Fibroblast of the aortic adventitia (primary cell): ENCODE measurements at regions not wholly inside any gene's neighbourhood (a gene's known extent, or its start where the extent isn't known, plus 50 kb on each side); places are given as distances from the start of the nearest gene placed in this dataset.
"Not testable (repeated sequence)": the region's sequence is repeated elsewhere in the genome, so short reads cannot be mapped to it uniquely, and the experiment has no call there.

Experiments
- DNase-seq: peaks from one replicate; pipeline ENCODE4 v3.0.0-alpha.2; 2010; ENCODE audit warnings: low read depth
- H3K4me3 ChIP-seq: 2 replicates; pipeline ENCODE4 v1.5.1; 2011; ENCODE audit warnings: low read depth, mild to moderate bottlenecking, control low read depth, low read length, moderate library complexity
- TF ChIP-seq, protein P1 (sequence below): IDR thresholded peaks from 2 replicates; pipeline ENCODE4 v1.5.1; 2011; ENCODE audit warnings: mild to moderate bottlenecking, low read length, control low read depth, inconsistent platforms; ENCODE audit not compliant: insufficient read depth

- no peak for DNase-seq
- TF ChIP-seq, protein P1, sequence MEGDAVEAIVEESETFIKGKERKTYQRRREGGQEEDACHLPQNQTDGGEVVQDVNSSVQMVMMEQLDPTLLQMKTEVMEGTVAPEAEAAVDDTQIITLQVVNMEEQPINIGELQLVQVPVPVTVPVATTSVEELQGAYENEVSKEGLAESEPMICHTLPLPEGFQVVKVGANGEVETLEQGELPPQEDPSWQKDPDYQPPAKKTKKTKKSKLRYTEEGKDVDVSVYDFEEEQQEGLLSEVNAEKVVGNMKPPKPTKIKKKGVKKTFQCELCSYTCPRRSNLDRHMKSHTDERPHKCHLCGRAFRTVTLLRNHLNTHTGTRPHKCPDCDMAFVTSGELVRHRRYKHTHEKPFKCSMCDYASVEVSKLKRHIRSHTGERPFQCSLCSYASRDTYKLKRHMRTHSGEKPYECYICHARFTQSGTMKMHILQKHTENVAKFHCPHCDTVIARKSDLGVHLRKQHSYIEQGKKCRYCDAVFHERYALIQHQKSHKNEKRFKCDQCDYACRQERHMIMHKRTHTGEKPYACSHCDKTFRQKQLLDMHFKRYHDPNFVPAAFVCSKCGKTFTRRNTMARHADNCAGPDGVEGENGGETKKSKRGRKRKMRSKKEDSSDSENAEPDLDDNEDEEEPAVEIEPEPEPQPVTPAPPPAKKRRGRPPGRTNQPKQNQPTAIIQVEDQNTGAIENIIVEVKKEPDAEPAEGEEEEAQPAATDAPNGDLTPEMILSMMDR = no peak
- no peak overlapping the region for H3K4me3 ChIP-seq
These were observed 207.0 kb upstream of the ATP10A start for GRCh38 chr15:26070095-26070532.

DNA sequence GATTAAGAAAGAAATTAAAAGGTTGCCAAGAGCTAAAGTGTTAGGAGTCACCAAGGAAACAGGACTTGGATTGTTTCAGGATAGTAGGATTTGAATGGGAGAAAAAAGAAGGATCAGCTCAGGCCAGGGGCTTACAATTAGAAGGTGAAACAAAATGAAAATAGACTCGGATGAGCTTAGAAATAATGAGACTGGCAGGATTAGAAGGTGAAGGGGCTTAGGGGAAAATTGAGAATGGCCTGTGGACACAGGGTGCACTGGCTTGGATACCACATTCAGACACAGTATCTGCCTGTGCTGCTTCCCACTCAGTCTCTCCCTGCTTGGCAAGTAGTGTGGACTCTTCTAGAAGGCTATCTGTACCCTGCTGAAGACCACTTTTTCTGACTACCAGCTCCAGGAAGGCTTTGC, 206.1 kb upstream of the ATP10A start:
- no peak for DNase-seq
- no peak overlapping the region for H3K4me3 ChIP-seq
- TF ChIP-seq, protein P1 = no peak

DNA sequence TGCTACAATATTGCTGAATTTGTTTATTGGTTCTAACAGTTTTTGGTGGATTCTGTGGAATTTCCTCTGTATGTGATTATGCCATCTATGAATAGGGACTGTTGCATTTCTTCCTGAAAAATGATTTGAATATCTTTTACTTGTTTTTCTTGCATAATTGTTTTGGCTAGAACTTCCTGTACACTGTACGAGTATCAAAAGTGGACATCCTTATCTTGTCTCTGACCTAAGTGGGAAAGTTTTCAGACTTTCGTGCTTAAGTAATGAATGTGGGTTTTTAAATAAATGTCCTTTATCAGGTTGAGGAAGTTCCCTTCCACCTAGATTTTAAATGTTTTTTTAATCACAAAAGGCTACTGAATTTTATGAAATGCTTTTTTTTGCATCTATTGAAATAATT, 203.8 kb upstream of the ATP10A start:
- DNase-seq = no peak
- no peak overlapping the region for H3K4me3 ChIP-seq
- TF ChIP-seq, protein P1 = no peak

- no peak overlapping the region for H3K4me3 ChIP-seq
- TF ChIP-seq, protein P1 = no peak
- no peak for DNase-seq
These were observed 202.6 kb upstream of the ATP10A start for GRCh38 chr15:26065723-26066122.

GRCh38 chr15:26061248-26061647, 198.1 kb upstream of the ATP10A start:
- no peak overlapping the region for H3K4me3 ChIP-seq
- TF ChIP-seq, protein P1 = no peak
- DNase-seq = no peak

DNA sequence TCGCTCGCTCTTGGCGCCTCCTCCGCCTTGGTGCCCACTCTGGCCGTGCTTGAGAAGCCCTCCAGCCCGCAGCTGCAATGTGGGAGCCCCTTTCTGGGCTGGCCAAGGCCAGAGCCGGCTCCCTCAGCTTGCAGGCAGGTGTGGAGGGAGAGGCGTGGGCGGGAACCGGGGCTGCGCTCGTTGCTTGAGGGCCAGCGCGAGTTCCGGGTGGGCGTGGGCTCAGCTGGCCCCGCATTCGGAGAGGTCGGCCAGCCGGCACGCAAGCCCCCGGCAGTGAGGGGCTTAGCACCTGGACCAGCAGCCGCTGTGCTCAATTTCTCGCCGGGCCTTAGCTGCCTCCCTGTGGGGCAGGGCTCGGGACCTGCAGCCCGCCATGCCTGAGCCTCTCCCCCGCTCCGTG, 193.6 kb upstream of the ATP10A start:
- DNase-seq = not testable (repeated sequence)

DNA sequence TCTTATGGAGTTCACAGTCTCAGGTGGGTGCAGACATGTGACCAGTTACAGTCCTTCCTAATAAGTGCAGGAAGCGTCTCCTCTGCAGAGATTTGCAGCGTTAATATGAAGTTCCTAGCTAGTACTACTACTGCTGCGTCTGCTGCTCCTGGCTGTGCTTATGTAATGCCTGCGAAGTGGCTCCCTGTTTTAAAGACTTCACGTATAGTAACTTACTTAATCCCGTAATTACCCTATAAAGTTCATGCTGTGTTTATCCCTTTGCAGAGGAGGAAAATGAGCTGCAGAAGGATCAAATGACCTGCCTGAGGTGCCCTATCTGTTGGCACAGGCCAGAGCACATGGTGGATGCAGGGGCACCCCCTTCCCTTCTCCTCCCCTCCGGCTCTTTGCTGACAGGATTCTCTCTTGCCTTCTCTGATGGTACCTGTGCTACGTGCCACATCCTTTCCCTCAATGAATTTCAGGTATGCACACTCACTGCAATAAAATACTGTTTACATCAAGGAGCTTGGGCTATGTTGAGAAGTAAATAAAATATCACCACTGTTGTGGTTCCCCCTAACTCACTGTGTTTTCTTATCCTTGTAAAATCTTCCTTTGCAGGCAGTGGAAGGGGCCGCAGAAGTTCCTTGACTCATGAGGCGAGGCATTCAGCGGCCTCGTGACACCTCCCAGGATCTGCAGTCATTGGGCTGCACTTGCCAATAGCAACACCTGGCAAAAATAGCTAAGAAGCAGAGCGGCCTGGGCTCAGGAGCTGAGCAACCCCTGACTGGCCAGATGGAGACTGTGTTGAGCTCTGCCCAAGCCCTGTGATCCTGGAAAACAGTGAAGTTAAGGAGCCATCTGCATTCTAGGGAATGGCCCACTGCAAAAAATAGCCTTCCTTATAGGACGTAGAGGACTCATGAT, 188.9 kb upstream of the ATP10A start:
- DNase-seq = peak; percentile 67
- no peak overlapping the region for H3K4me3 ChIP-seq
- TF ChIP-seq, protein P1 = no peak

More for the DNA sequence above, 193.6 kb upstream of the ATP10A start:
- H3K4me3 ChIP-seq = not testable (repeated sequence)
